Progenitor cell of endocrine pancreas (in vitro differentiated cells): ENCODE measurements at regions not wholly inside any gene's neighbourhood (a gene's known extent, or its start where the extent isn't known, plus 50 kb on each side); places are given as distances from the start of the nearest gene placed in this dataset.

ENCODE experiments used
- DNase-seq: peaks from one replicate; pipeline ENCODE4 v3.0.0; 2021; ENCODE audit warnings: low spot score; ENCODE audit not compliant: unreplicated experiment
- H3K27ac Mint-ChIP-seq: 2 replicates; pipeline ENCODE4 v1.8.0; 2021; ENCODE audit warnings: mild to moderate bottlenecking, moderate library complexity, mixed read lengths
- H3K27me3 Mint-ChIP-seq: 2 replicates; pipeline ENCODE4 v1.8.0; 2021; ENCODE audit warnings: mixed read lengths
- H3K36me3 Mint-ChIP-seq: 2 replicates; pipeline ENCODE4 v1.8.0; 2022; ENCODE audit warnings: mixed read lengths; ENCODE audit not compliant: insufficient read depth
- H3K4me1 Mint-ChIP-seq: 2 replicates; pipeline ENCODE4 v1.8.0; 2021; ENCODE audit warnings: low read depth, mixed read lengths
- H3K4me3 Mint-ChIP-seq: 2 replicates; pipeline ENCODE4 v1.8.0; 2021; ENCODE audit warnings: low read depth, mild to moderate bottlenecking, moderate library complexity, mixed read lengths
- H3K9me3 Mint-ChIP-seq: 2 replicates; pipeline ENCODE4 v1.8.0; 2021; ENCODE audit warnings: low read depth, mixed read lengths
- CTCF ChIP-seq: fragments of 200-600 bp; sonication (generic); IDR thresholded peaks from one replicate; pipeline ENCODE4 v1.5.0; 2021; ENCODE audit warnings: antibody characterized with exemption, mild to moderate bottlenecking; ENCODE audit not compliant: unreplicated experiment

DNA sequence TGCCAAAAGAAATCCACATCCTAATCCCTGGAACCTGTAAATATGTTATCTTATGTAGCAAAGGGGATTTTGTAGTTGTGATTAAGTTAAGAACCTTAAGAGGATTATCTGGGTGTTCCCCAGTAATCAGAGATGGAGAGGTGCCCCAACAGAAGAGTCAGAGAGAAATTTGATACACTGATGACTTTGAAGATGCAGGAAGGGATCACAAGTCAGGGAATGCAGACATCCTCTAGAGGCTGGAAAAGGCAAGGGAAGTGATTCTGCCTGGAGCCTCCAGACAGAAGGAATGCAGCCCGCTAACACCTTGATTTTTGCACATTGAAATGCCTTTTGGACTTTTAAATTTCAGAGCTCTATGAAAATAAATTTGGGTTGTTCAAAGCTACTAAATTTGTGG, 531.7 kb downstream of the DNAJB9 start:
- DNase-seq, result no peak
- Mint-ChIP-seq H3K27me3 (no peaks in the 10 kb centered on the region), H3K4me1 (no peaks in the 10 kb centered on the region), H3K27ac (no peak overlapping the region), H3K9me3 (no peaks in the 10 kb centered on the region), H3K36me3 (no peaks in the 10 kb centered on the region), H3K4me3 (no peak overlapping the region)
- no peak for TF ChIP-seq CTCF

DNA sequence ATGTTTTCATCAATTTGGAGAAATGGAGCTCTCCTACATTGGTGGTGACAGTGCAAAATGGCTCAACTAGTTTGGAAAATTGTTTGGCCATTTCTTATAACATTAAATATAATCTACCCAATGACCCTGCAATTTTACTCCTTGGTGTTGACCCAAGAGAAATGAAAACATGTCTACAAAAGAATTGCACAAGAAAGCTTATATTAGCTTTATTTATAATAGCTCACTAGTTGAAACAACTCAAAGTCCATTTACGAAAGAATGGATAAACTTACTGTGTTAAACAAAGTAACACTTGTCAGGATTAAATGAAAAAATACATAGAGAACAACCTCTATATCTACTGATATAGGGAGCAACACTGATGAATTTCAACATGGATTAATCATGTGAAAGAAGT, 539.9 kb downstream of the DNAJB9 start:
- TF ChIP-seq CTCF, result no peak
- no peaks in the 10 kb centered on the region for H3K36me3 Mint-ChIP-seq
- H3K27me3 Mint-ChIP-seq, result no peaks in the 10 kb centered on the region
- H3K4me3 Mint-ChIP-seq, result no peak overlapping the region
- peaks cover 9% of the 10 kb centered on the region for H3K4me1 Mint-ChIP-seq
- DNase-seq, result no peak
- H3K9me3 Mint-ChIP-seq, result no peaks in the 10 kb centered on the region
- H3K27ac Mint-ChIP-seq, result no peak overlapping the region

DNA sequence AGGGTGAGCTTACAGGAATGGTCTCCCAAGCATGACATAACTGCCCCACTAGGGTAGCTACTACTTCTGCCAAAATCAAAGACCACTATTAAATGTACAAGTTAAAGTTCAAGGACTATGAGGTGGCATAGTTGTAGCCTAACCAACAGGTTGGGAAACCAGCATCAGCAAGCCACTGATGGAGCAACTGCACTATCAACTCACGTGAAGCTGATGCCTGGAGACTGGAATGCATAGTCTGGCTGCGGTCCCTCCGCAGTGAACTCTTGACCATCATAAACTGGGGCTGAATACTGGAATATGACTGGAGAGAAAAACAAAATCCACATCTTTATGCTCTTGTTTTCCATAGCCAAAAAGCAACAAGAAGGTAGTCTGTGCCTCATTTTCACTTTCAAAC, 541.4 kb downstream of the DNAJB9 start:
- Mint-ChIP-seq H3K27me3 (no peaks in the 10 kb centered on the region), H3K36me3 (no peaks in the 10 kb centered on the region), H3K27ac (no peak overlapping the region), H3K4me3 (no peak overlapping the region), H3K9me3 (no peaks in the 10 kb centered on the region), H3K4me1 (peaks cover 9% of the 10 kb centered on the region)
- TF ChIP-seq CTCF, result no peak
- no peak for DNase-seq

- H3K4me1 Mint-ChIP-seq, result peaks cover 2% of the 10 kb centered on the region
- H3K27ac Mint-ChIP-seq, result no peak overlapping the region
- no peaks in the 10 kb centered on the region for H3K36me3 Mint-ChIP-seq
- no peak for TF ChIP-seq CTCF
- no peak overlapping the region for H3K4me3 Mint-ChIP-seq
- H3K9me3 Mint-ChIP-seq, result no peaks in the 10 kb centered on the region
- no peak for DNase-seq
- peaks cover 4% of the 10 kb centered on the region for H3K27me3 Mint-ChIP-seq
Measured at GRCh38 chr7:109121599-109122300, 552.1 kb downstream of the DNAJB9 start.

GRCh38 chr7:109125001-109125400, 555.3 kb downstream of the DNAJB9 start:
- no peak overlapping the region for H3K4me3 Mint-ChIP-seq
- no peaks in the 10 kb centered on the region for H3K9me3 Mint-ChIP-seq
- no peak for DNase-seq
- H3K27ac Mint-ChIP-seq, result no peak overlapping the region
- no peaks in the 10 kb centered on the region for H3K36me3 Mint-ChIP-seq
- H3K4me1 Mint-ChIP-seq, result peaks cover 2% of the 10 kb centered on the region
- no peak for TF ChIP-seq CTCF
- peaks cover 4% of the 10 kb centered on the region for H3K27me3 Mint-ChIP-seq
